HG03432 (cell line): ENCODE measurements at regions not wholly inside any gene's neighbourhood (a gene's known extent, or its start where the extent isn't known, plus 50 kb on each side); places are given as distances from the start of the nearest gene placed in this dataset.
"Not testable (repeated sequence)": the region's sequence is repeated elsewhere in the genome, so short reads cannot be mapped to it uniquely, and the experiment has no call there.

Experiments
- ATAC-seq: cut with Tn5 transposase; IDR thresholded peaks from one replicate; pipeline ENCODE4 v1.9.1; 2021; ENCODE audit warnings: mild to moderate bottlenecking, moderate library complexity; ENCODE audit not compliant: unreplicated experiment

GRCh38 chr18:995629-996028 is 91.0 kb downstream of the ADCYAP1 start:
- no peak for ATAC-seq

GRCh38 chr18:997499-997898 is 92.8 kb downstream of the ADCYAP1 start:
- no peak for ATAC-seq

GRCh38 chr18:998936-999335 is 94.3 kb downstream of the ADCYAP1 start:
- ATAC-seq: no peak

GRCh38 chr18:1002653-1003178 is 98.0 kb downstream of the ADCYAP1 start:
- ATAC-seq: no peak

GRCh38 chr18:1003499-1003898 is 98.8 kb downstream of the ADCYAP1 start:
- ATAC-seq: no peak

- ATAC-seq: no peak
Observed at GRCh38 chr18:1006304-1006703, 101.6 kb downstream of the ADCYAP1 start.

GRCh38 chr18:1006965-1007364 is 102.3 kb downstream of the ADCYAP1 start:
- no peak for ATAC-seq

GRCh38 chr18:1011349-1011748 is 106.7 kb downstream of the ADCYAP1 start:
- no peak for ATAC-seq

- no peak for ATAC-seq
Observed at GRCh38 chr18:1012775-1013174, 108.1 kb downstream of the ADCYAP1 start.

GRCh38 chr18:1013951-1014350 is 109.3 kb downstream of the ADCYAP1 start:
- no peak for ATAC-seq

- ATAC-seq: no peak
Observed at GRCh38 chr18:1014509-1014908, 109.8 kb downstream of the ADCYAP1 start.

- no peak for ATAC-seq
Observed at GRCh38 chr18:1014951-1015624, 110.4 kb downstream of the ADCYAP1 start.

GRCh38 chr18:1015777-1016176 is 111.1 kb downstream of the ADCYAP1 start:
- ATAC-seq: no peak

- no peak for ATAC-seq
Observed at GRCh38 chr18:1017227-1018058, 112.8 kb downstream of the ADCYAP1 start.

- ATAC-seq: no peak
Observed at GRCh38 chr18:1018181-1018681, 113.6 kb downstream of the ADCYAP1 start.

GRCh38 chr18:1019191-1019590 is 114.5 kb downstream of the ADCYAP1 start:
- ATAC-seq: no peak

GRCh38 chr18:1020731-1021344 is 116.2 kb downstream of the ADCYAP1 start:
- no peak for ATAC-seq

- no peak for ATAC-seq
Observed at GRCh38 chr18:1026930-1027329, 122.3 kb downstream of the ADCYAP1 start.

- ATAC-seq: not testable (repeated sequence)
Observed at GRCh38 chr18:1033092-1033491, 128.4 kb downstream of the ADCYAP1 start.

- no peak for ATAC-seq
Observed at GRCh38 chr18:1034971-1035370, 130.3 kb downstream of the ADCYAP1 start.

GRCh38 chr18:1036926-1037325 is 132.3 kb downstream of the ADCYAP1 start:
- ATAC-seq: no peak
